Tibial nerve (tissue), 4 donors: ENCODE measurements at regions not wholly inside any gene's neighbourhood (a gene's known extent, or its start where the extent isn't known, plus 50 kb on each side); places are given as distances from the start of the nearest gene placed in this dataset.

ENCODE experiments used
- EP300 ChIP-seq, 2 donors: sonication (generic); formaldehyde crosslinking; IDR thresholded peaks; one replicate each; pipeline ENCODE4 v1.6.1; 2017; ENCODE audit warnings: antibody characterized with exemption in 2 of 2, mild to moderate bottlenecking in 1 of 2
- POLR2A ChIP-seq, 2 donors: fragments of 450-650 bp; IDR thresholded peaks; one replicate each; pipeline ENCODE4 v1.6.1; 2017; ENCODE audit warnings: antibody characterized with exemption in 2 of 2, mild to moderate bottlenecking in 2 of 2, moderate library complexity in 2 of 2
- TF ChIP-seq, protein P1 (sequence below), 5 experiments: fragments of 200-600 bp in 3 of 5; fragments of 450-650 bp in 2 of 5; sonication (generic) in 3 of 5; IDR thresholded peaks; one replicate each; pipeline ENCODE4 v1.5.1; 2016 to 2019; ENCODE audit warnings: antibody characterized with exemption in 5 of 5, mild to moderate bottlenecking in 3 of 5, moderate library complexity in 2 of 5

DNA sequence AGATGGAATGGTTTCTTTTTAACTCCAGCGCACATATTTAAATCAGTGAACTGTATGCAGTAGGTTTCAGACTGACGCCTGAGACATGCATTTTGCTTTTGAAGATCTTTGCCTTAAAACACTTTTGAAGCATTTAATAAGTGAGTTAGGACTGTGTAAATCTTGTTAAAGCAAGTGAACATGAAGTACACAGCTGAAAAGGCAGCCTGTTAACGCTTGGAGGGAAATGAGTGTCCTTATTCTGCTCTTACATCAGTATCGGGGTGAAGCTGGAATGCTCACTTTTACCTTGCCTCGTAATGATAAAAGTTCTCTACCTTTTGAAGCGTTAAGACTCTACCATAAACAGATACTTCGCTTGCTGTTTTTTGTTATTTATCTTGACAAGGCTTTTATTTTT is 552.2 kb downstream of the ZNF608 start:
- TF ChIP-seq, protein P1, sequence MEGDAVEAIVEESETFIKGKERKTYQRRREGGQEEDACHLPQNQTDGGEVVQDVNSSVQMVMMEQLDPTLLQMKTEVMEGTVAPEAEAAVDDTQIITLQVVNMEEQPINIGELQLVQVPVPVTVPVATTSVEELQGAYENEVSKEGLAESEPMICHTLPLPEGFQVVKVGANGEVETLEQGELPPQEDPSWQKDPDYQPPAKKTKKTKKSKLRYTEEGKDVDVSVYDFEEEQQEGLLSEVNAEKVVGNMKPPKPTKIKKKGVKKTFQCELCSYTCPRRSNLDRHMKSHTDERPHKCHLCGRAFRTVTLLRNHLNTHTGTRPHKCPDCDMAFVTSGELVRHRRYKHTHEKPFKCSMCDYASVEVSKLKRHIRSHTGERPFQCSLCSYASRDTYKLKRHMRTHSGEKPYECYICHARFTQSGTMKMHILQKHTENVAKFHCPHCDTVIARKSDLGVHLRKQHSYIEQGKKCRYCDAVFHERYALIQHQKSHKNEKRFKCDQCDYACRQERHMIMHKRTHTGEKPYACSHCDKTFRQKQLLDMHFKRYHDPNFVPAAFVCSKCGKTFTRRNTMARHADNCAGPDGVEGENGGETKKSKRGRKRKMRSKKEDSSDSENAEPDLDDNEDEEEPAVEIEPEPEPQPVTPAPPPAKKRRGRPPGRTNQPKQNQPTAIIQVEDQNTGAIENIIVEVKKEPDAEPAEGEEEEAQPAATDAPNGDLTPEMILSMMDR (IDR thresholded peaks at IDR 0.05): no peak
- TF ChIP-seq POLR2A (IDR thresholded peaks at IDR 0.05) (no peak), EP300 (IDR thresholded peaks at IDR 0.05) (no peak)
